ENCODE measurements at regions not wholly inside any gene's neighbourhood (a gene's known extent, or its start where the extent isn't known, plus 50 kb on each side); places are given as distances from the start of the nearest gene placed in this dataset.

DNA sequence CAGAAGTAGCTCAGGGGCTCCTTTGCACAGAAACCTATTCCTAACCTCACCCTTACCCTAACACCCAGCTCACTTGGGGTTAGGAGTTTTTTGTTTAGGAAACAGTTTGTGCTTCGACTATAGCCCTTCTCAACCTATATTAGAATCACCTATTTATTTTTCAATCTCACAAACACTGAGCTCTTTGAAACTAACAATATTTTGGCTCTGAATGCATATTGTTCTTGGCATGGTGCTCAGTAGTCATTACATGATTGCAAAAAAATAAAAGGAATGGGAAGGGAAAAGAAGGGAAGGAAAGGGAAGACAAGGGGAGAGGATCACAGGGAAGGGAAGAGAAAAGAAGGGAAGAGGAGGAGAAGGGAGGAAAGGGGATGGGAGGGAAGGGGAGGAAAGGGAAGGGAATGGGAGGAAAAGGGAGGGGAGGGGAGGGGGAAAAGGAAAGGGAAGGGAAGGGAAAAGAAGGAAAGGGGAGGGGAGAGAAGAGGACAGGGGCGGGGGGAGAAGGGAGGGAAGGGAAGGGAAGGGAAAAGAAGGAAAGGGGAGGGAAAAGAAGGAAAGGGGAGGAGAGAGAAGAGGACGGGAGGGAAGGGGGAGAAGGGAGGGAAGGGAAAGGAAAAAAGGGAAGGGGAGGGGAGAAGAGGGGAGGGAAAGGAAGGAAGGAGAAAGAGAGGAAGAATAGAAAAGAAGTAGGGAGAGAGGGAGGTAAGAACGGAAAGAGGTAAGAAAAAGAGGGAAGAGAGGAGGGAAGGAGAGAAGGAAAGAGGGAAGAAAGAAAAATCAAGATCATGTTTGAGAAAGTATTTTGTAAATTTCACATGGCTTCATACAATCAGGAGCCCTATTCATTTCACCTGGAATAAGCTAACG, 484.1 kb upstream of the NFIA start:
- no peak overlapping the region for H3K4me2 ChIP-seq
- no TSS peak for BruUV-seq (replicated peaks)
- POLR2A ChIA-PET (ENCODE audit: unreplicated experiment) = no interaction called here

GRCh38 chr1:60596791-60597750, 485.3 kb upstream of the NFIA start:
- Histone ChIP-seq H3K9me3 (ENCODE audit: insufficient read depth, low read depth) (no peaks in the 10 kb centered on the region; the same call in 1 of the 2 replicates), H3K4me2 (no peak overlapping the region), H3K9me2 (ENCODE audit: insufficient read depth) (no peaks in the 10 kb centered on the region; the same call in 1 of the 2 replicates), H2AFZ (no peak overlapping the region; the same call in 1 of the 2 replicates), H3K4me3 (no peak overlapping the region), H3K4me1 (replicated peaks; ENCODE audit: insufficient read depth) (no peaks in the 10 kb centered on the region), H3K79me2 (ENCODE audit: low read depth) (no peaks in the 10 kb centered on the region), H3K27me3 (ENCODE audit: insufficient read depth, low read depth) (no peaks in the 10 kb centered on the region), H4K20me1 (ENCODE audit: insufficient read depth) (no peaks in the 10 kb centered on the region), H3K27ac (no peak overlapping the region), H3F3A (ENCODE audit: insufficient read depth, low read depth) (no peaks in the 10 kb centered on the region), H3K36me3 (ENCODE audit: low read depth) (no peaks in the 10 kb centered on the region)
- BruUV-seq (replicated peaks) = no TSS peak
- intact Hi-C loops (cut with micrococcal nuclease; ENCODE audit: unreplicated experiment) = no loop called here
- TF ChIP-seq, protein P1, sequence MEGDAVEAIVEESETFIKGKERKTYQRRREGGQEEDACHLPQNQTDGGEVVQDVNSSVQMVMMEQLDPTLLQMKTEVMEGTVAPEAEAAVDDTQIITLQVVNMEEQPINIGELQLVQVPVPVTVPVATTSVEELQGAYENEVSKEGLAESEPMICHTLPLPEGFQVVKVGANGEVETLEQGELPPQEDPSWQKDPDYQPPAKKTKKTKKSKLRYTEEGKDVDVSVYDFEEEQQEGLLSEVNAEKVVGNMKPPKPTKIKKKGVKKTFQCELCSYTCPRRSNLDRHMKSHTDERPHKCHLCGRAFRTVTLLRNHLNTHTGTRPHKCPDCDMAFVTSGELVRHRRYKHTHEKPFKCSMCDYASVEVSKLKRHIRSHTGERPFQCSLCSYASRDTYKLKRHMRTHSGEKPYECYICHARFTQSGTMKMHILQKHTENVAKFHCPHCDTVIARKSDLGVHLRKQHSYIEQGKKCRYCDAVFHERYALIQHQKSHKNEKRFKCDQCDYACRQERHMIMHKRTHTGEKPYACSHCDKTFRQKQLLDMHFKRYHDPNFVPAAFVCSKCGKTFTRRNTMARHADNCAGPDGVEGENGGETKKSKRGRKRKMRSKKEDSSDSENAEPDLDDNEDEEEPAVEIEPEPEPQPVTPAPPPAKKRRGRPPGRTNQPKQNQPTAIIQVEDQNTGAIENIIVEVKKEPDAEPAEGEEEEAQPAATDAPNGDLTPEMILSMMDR (conservative IDR thresholded peaks at IDR 0.05) = no peak
- TF ChIP-seq EZH2 (IDR thresholded peaks at IDR 0.05; ENCODE audit: low read depth) = no peak
- POLR2A ChIA-PET (ENCODE audit: unreplicated experiment) = no interaction called here
- no peak for DNase-seq
- CTCF ChIA-PET = no interaction called here

More for the DNA sequence above, 484.1 kb upstream of the NFIA start:
- no peaks in the 10 kb centered on the region for H4K20me1 ChIP-seq (ENCODE audit: insufficient read depth)
- H3K9me3 ChIP-seq (ENCODE audit: insufficient read depth, low read depth) = no peaks in the 10 kb centered on the region; the same call in 1 of the 2 replicates
- no peaks in the 10 kb centered on the region for H3K36me3 ChIP-seq (ENCODE audit: low read depth)
- H3K9me2 ChIP-seq (ENCODE audit: insufficient read depth) = no peaks in the 10 kb centered on the region
- no peaks in the 10 kb centered on the region for H3K79me2 ChIP-seq (ENCODE audit: low read depth)
- CTCF ChIA-PET = no interaction called here
- H3K27ac ChIP-seq = no peak overlapping the region
- H3K4me1 ChIP-seq (replicated peaks; ENCODE audit: insufficient read depth) = no peaks in the 10 kb centered on the region
- H3F3A ChIP-seq (ENCODE audit: insufficient read depth, low read depth) = no peaks in the 10 kb centered on the region
- no peak overlapping the region for H2AFZ ChIP-seq
- TF ChIP-seq, protein P1 (conservative IDR thresholded peaks at IDR 0.05) = no peak
- no peak for TF ChIP-seq EZH2 (IDR thresholded peaks at IDR 0.05; ENCODE audit: low read depth)
- DNase-seq = no peak
- intact Hi-C loops (cut with micrococcal nuclease; ENCODE audit: unreplicated experiment) = no loop called here
- no peaks in the 10 kb centered on the region for H3K27me3 ChIP-seq (ENCODE audit: insufficient read depth, low read depth)
- H3K4me3 ChIP-seq = no peak overlapping the region

DNA sequence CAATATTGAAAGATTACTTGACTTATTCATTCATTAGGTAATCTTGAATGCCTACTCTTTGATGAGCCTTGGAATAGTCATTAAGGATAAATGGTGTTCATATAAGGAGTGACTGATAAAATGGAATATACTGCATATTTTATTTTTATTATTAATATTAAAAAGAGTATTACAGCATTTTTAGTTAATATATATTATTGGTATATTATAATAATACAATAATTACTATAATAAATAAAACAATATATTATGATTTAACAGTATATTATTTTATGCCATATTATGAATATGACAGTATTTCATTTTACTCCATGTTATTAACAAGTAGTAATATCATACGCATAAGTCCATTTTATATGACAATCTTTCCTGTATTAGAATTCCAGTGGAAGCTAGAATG, 490.8 kb upstream of the NFIA start:
- Histone ChIP-seq H3K4me1 (replicated peaks; ENCODE audit: insufficient read depth) (no peaks in the 10 kb centered on the region), H3K36me3 (ENCODE audit: low read depth) (no peaks in the 10 kb centered on the region), H3K9me2 (ENCODE audit: insufficient read depth) (no peaks in the 10 kb centered on the region; the same call in 1 of the 2 replicates), H3K4me2 (no peak overlapping the region), H3K79me2 (ENCODE audit: low read depth) (no peaks in the 10 kb centered on the region), H3K27ac (no peak overlapping the region), H3K4me3 (no peak overlapping the region), H3K9me3 (ENCODE audit: insufficient read depth, low read depth) (no peaks in the 10 kb centered on the region), H3K27me3 (ENCODE audit: insufficient read depth, low read depth) (no peaks in the 10 kb centered on the region), H4K20me1 (ENCODE audit: insufficient read depth) (no peaks in the 10 kb centered on the region), H2AFZ (no peak overlapping the region), H3F3A (ENCODE audit: insufficient read depth, low read depth) (no peaks in the 10 kb centered on the region)
- DNase-seq = no peak
- intact Hi-C loops (cut with micrococcal nuclease; ENCODE audit: unreplicated experiment) = no loop called here
- POLR2A ChIA-PET (ENCODE audit: unreplicated experiment) = no interaction called here
- TF ChIP-seq EZH2 (IDR thresholded peaks at IDR 0.05; ENCODE audit: low read depth) = no peak
- TF ChIP-seq, protein P1 (conservative IDR thresholded peaks at IDR 0.05) = no peak
- no TSS peak for BruUV-seq (replicated peaks)
- CTCF ChIA-PET = no interaction called here
